HFF-Myc (cell line): ENCODE measurements at regions not wholly inside any gene's neighbourhood (a gene's known extent, or its start where the extent isn't known, plus 50 kb on each side); places are given as distances from the start of the nearest gene placed in this dataset.
"Not testable (repeated sequence)": the region's sequence is repeated elsewhere in the genome, so short reads cannot be mapped to it uniquely, and the experiment has no call there.

Experiments
- DNase-seq: peaks from one replicate; pipeline ENCODE4 v3.0.0-alpha.2; 2011; ENCODE audit warnings: low read depth; ENCODE audit errors: extremely low read depth
- H3K4me3 ChIP-seq: replicated peaks from 2 replicates; pipeline ENCODE4 v1.5.1; 2011; ENCODE audit warnings: low read depth, mild to moderate bottlenecking, control low read depth, low read length
- TF ChIP-seq, protein P1 (sequence below): IDR thresholded peaks from 2 replicates; pipeline ENCODE4 v1.5.1; 2012; ENCODE audit warnings: mild to moderate bottlenecking, low read depth, low read length, control low read depth; ENCODE audit errors: missing control alignments

GRCh38 chr6:159520002-159520401, 173.0 kb downstream of the SOD2 start:
- TF ChIP-seq, protein P1, sequence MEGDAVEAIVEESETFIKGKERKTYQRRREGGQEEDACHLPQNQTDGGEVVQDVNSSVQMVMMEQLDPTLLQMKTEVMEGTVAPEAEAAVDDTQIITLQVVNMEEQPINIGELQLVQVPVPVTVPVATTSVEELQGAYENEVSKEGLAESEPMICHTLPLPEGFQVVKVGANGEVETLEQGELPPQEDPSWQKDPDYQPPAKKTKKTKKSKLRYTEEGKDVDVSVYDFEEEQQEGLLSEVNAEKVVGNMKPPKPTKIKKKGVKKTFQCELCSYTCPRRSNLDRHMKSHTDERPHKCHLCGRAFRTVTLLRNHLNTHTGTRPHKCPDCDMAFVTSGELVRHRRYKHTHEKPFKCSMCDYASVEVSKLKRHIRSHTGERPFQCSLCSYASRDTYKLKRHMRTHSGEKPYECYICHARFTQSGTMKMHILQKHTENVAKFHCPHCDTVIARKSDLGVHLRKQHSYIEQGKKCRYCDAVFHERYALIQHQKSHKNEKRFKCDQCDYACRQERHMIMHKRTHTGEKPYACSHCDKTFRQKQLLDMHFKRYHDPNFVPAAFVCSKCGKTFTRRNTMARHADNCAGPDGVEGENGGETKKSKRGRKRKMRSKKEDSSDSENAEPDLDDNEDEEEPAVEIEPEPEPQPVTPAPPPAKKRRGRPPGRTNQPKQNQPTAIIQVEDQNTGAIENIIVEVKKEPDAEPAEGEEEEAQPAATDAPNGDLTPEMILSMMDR: no peak
- H3K4me3 ChIP-seq: no peak overlapping the region
- DNase-seq: no peak

DNA sequence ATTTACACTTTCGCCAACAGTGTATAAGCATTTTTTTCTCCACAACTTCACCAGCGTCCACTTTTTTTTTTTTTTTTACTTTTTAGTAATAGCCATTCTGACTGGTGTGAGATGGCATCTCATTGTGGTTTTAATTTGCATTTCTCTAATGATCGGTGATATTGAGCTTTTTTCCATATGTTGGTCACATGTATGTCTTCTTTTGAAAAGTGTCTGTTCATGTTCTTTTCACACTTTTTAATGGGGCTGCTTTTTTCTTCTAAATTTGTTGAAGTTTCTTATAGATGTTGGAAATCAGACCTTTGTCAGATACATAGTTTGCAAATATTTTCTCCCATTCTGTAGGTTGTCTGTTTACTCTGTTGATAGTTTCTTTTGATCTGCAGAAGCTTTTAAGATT, 177.2 kb downstream of the SOD2 start:
- not testable (repeated sequence) for H3K4me3 ChIP-seq, DNase-seq

DNA sequence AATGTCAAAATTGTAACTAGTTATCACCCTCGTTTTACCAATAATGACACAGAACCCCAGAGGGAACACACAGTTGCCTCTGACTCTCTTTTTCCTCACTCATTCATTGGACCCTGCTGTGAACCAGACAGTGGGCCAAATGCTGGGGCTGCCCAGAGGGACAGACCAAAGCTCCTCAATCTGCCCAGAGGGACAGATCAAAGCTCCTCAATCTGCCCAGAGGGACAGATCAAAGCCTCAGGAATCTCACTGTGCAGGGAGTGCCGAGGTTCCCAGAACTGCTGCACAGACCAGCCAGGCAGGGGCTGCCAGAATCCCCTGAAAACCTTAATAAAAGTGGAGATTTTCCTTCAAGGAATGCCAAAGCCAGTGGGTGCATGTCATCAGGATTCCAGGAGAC, 179.1 kb downstream of the SOD2 start:
- H3K4me3 ChIP-seq: no peak overlapping the region
- TF ChIP-seq, protein P1: no peak
- DNase-seq: no peak

GRCh38 chr6:159513074-159513720, 179.8 kb downstream of the SOD2 start:
- no peak overlapping the region for H3K4me3 ChIP-seq
- TF ChIP-seq, protein P1: no peak
- DNase-seq: no peak

DNA sequence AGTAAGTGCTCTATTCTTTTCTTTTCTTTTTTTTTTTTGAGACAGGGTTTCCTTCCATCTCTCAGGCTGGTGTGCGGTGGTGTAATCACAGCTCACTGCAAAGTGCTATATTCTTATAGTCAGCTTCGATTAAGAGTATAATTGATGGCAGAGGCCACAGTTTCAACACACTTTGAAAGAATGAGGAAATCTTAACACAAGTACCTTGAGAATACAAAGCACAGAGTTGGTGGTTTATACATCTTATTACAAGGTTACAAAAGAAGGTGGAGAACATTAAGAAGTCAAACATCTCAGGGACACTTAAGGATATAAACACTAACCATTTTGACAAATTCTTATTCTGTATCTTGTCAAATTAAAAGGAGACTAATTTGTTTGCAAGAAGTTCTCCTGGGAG, 180.5 kb downstream of the SOD2 start:
- H3K4me3 ChIP-seq: no peak overlapping the region
- TF ChIP-seq, protein P1: no peak
- DNase-seq: no peak

DNA sequence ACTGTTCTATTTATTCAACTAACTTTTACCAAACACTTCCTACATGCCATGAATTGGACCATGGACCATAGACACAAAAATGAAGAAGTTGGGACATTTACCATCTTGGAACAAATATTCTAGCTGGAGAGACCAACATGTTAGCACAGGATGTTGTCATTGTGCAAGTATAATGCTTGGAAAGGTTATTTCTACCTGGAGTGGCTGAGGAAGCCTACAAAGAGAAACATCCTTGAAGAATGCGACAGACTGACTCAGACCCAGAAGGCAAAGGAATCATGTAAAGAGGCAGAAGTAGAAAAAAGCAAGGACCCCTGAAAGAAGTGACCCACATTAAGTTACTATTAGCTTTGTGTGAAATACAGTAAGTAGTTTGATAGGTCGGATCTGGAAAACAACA, 180.9 kb downstream of the SOD2 start:
- TF ChIP-seq, protein P1: no peak
- no peak overlapping the region for H3K4me3 ChIP-seq
- DNase-seq: no peak

DNA sequence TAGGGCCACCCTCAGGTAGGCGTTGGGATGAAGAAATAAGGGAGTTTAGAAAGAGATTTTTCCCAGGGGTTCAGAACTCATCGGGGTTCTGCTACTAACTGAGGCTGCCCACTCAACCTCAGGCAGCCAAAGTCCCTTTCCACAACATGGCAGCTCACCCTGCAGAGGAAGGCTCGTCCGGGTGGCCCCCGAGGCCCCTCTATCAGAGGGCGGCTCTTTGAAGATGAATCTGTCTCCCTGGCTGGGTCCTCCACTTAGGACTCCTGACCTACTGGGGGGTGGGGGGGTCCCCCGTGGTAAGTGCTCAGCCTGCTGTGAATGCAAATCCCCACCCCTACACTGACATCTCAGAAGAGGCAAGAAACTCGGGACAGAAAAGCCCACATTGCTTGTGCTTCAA, 182.9 kb downstream of the SOD2 start:
- no peak overlapping the region for H3K4me3 ChIP-seq
- TF ChIP-seq, protein P1: no peak
- no peak for DNase-seq
